GM19455 (cell line): ENCODE measurements at regions not wholly inside any gene's neighbourhood (a gene's known extent, or its start where the extent isn't known, plus 50 kb on each side); places are given as distances from the start of the nearest gene placed in this dataset.
"Not testable (repeated sequence)": the region's sequence is repeated elsewhere in the genome, so short reads cannot be mapped to it uniquely, and the experiment has no call there.

ENCODE experiments used
- ATAC-seq: cut with Tn5 transposase; IDR thresholded peaks from one replicate; pipeline ENCODE4 v1.9.1; 2021; ENCODE audit not compliant: unreplicated experiment

DNA sequence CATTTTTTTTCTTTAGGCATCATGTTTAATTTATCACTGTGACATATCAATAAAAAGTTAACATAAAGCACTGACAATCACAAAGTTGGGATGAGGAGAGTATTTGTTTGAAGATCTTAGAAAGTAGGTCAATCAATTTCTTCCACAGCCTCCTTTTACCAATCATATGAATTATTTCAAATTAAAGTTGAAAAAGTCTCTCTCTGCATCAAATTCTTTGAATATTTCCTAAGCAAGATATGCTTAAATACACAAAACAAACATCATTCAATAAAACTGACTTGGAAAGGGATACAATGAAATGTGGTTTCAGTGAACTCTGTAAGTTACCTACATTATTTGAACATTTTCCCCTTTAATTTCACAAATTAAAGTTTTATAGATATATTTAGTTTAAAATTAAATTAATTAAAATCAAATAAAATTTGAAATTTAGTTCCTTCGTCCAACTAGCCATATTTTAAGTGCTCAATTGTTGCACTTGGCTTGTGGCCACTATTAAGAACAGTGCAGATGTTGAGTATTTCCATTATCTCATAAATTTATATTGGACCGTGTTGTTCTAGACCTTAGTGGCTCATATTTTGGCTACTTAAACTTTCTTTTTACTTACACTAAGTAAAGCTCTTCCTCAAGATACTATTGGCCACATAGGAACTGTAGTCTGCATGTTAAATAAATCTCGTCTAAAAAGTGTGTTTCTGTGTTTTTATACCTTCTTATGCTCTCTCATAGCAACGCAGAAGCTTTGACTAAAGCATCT is 949.7 kb upstream of the NUDT12 start:
- no peak for ATAC-seq

DNA sequence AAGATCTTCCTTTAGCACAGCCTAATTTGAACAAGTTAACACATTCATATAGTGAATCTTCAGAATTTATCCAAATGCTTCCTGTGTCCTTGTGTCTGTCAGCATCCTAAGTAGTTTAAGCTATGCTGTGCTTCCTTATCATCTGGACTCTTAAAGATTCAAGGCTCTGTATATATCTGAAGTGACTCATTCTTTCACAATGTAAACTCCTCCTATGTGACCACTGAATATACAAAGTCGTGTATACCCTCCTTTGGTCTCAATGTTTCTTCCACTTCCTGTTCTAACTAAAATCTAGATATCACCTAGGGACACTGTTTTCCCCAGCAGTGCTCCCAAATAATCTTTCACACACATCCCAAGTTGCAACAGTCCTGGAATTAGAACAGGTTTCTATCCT is 935.7 kb upstream of the NUDT12 start:
- no peak for ATAC-seq

DNA sequence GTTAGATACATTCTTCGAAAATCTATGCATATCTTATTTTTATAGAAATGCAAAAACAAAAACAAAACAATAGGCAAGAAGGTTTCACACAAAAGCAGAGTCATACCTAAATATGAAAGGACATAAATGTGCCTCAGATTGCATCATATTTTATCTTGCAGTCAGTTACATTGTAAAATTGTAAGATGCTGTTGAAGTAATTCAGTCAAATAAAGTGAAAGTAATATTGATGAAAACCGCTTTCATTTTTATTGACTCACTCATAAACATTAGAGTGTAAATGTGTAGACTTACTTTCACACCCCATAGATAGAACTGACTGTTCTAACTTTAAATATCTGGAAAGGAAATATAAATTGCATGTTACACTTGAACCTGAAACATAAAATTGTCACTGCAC is 931.5 kb upstream of the NUDT12 start:
- no peak for ATAC-seq

DNA sequence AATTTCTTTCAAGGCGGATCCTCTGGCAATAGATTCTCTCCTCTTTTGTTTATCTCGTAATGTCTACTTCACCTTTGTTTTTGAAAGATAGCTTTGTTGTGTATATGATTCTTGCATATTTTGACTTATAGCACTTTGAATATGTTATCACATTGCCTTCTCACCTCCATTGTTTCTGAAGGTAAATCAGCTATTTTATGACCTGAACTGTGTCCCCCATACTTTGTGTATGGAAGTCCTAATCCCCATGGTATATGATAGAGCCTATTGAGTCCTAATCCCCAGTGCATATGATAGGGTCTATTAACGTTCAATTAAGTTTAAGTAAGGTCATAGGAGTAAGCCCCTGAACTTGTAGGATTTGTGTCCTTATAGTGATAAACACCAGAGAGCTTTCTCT is 910.2 kb upstream of the NUDT12 start:
- no peak for ATAC-seq

DNA sequence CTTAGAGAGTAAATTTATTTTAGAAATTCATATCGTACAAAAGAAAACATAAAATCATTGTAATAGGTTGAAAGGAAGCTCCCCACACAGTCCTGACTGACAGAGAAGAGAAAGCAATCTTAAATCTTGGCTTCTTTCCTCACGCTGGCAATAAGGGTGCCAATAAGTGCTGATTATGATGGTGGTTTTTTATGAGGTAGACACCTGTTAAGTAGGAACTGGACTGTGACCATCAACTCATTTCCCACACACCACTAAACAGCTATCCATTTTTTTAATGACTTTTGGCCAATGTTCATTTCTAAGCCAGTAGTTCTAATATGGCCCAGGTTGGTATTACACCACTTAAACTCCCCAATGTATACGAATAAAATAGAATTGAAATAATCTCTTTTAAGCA is 893.5 kb upstream of the NUDT12 start:
- ATAC-seq: no peak

DNA sequence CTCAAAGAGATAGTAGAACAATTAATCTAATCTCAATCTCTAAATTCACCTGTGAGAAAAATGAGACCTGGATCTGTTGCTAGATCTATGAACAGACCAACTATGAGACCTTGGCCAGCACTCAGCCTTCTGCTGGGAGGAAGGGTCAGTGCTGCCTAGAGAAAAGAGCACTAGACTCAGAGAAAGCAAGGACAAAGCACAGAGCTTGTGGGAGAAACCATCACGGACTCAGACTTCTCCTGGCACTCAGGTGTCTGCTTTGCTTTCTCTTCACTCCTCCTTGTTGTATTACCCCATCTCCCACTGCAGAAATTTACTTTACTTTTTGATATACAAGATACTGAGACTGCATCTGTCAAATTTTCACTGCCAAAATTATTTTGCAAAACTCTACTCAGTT is 890.0 kb upstream of the NUDT12 start:
- ATAC-seq: no peak

DNA sequence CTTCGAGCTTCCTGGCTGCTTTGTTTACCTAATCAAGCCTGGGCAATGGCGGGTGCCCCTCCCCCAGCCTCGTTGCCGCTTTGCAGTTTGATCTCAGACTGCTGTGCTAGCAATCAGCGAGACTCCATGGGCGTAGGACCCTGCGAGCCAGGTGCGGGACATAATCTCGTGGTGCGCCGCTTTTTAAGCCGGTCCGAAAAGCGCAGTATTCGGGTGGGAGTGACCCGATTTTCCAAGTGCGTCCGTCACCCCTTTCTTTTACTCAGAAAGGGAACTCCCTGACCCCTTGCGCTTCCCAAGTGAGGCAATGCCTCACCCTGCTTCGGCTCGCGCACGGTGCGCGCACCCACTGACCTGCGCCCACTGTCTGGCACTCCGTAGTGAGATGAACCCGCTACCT is 889.3 kb upstream of the NUDT12 start:
- ATAC-seq: not testable (repeated sequence)

DNA sequence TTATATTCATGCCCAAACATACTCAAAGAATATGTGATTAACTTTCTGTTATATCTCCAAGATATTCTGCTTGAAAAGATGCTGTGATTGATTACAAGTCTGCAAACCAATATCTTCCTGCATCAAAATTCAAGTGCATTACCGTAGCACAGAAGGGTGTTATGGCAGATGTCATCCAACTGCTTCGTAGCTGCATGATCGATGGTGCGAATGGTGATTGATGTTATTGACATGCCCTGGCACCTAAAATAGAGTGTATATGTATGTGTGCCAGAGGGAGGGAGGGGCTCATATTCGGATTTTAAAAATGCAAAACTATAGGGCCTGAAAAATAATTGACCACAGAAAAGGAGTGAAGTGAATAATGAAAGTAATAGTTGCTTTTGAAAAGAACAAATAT is 882.1 kb upstream of the NUDT12 start:
- ATAC-seq: no peak

DNA sequence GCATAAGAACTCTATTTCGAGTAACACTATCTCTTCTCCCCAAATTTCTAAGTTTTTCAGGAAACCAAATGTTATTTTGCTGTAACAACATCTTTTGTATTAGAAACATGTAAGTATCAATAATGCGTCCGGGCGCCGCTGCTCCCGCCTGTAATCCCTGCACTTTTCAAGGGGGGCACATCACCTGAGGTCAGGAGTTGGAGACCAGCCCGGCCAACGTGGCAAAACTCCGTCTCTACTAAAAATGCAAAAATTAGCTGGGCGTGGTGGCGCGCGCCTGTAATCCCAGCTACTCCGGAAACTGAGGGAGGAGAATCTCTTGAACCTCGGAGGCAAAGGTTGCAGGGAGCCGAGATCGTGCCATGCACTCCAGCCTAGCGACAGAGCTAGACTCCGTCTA is 881.1 kb upstream of the NUDT12 start:
- no peak for ATAC-seq

DNA sequence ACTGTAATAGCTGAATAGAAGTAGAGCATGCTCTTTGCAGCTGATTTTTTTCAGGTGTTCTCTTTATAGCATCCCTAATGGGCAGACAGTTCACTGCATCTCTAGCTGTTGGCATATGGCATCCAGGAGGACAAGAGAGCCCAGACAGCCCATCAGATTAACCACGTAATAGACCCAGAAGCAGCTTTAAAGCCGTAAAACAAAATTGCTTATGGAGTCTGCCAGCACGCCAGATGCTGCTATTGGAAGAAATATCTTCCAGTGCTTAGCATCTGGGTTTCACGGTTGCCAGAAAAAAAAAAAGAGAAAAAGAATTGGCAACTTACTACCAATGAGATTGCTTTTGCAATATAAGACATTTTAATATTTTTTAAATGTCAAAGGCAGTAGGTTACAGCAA is 869.4 kb upstream of the NUDT12 start:
- ATAC-seq: no peak

DNA sequence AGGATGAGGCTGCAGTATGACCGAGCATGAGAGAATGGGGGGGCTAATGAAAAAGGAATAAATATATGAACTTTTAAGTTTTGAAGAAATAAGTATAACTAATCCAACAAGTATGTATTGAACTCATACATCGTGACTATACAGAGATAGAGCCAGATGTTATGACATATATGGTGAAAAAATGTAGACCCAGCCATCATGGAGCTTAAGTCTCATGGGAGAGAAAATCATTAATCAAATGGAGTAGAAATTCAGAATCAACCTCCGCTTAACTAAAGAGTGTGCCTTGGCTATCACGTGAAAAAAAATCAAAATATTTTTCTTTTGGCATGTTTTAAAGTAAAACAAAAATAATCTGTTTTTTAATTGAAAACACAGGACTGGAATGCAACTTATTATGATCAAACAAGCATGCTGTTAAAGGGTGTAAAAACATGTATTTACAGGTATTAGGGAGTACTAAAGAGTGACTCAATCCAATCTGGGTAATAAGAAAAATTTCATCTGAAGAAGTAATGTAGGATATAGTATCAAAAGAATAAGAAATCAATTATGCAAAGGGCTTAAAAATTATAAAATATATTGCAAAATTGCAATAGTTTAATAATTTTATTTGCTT is 868.5 kb upstream of the NUDT12 start:
- no peak for ATAC-seq

DNA sequence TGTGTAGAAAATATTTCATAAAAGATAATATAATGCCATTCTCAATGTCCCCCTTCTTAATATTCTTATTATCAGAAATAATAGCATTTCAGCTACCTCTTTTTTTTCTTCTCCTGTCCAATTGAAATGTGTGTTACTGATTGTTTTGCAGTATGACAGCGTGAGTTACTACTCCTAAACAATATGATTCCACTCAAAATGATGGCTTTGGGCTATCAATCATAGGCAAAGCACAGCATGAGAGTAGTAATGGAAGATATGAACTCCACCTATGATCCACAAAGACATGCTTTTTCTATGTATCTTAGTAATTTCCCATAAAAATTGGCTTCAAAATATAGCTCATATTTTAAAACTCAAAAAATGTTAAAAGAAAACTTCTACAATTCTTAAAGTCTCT is 867.3 kb upstream of the NUDT12 start:
- ATAC-seq: no peak

DNA sequence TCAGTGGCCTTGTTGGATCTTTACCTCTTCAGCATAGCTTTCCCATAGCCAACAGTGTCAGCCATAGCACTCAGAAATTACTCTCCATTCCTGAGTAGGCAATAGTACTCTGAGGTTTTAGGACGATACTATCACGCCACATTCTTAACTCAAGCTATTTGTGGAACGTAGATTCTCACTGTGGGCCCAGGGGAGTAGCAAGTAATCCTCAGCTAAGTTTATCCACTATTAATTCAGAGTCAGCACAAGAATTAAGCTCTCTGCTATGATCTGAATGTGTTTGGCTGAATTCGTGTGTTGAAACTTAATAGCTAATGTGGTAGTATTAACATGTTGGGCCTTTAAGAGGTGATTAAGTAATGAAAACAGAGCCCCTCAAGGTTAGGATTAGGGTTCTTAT is 858.8 kb upstream of the NUDT12 start:
- ATAC-seq: no peak

DNA sequence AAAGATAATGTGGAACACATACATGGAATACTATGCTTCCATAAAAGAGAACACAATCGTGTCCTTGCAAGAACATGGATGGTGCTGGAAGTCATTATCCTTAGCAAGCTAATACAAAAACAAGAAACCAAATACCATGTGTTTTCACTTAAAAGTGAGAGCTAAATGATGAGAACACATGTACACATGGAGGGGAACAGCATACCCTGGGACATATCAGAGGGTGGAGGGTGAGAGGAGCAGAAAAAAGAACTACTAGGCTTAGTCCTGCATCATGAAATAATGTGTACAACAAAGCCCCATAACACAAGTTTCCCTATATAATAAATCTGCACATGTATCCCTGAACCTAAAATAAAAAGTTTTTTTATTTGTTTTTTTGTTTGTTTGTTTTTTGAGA is 855.5 kb upstream of the NUDT12 start:
- ATAC-seq: no peak

DNA sequence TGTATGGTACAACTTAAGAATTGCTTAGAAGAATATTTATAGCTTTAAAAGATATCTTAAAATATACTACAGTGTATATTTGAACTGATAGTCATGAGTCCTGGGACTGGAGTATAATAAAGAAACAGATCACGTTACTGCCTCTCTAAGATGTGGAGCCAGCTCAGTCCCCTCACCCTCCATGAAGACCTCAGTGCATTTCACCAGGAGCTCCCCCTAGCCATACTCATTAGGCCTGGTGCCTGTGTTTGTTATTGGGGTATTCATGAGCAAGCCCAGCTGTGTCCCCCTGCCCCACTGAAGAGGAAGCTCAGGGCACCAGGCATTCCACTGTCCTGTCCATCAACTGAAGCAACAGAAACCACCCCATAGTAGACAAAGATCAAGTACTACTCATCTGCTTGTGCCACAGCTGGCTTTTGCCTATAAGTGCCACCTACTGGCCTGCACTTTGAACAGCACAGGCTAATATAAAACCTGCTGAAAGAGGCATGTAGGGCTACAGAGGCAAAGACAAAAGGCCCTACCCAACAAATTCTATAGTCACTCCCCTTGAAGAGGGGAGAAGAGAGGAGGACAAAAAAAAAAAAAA is 850.2 kb upstream of the NUDT12 start:
- no peak for ATAC-seq

DNA sequence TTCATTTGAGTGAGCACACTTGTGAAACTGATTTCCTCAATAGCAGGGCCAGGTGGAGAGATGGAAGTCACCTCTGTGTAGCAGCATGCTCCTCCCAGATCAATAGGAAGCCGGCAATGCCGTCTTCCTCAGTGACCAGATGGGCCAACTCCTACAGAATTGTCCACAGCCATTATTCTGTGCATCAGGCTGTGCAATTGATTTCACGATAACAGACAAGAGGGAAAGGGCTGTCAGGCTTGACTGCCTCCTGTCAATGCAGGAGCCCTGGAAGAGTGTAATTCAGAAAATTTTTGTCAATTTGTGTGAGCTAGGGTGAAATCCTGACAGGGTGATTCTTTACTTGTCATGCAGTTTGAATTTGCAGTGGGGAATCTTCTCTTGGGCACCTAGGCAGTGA is 838.4 kb upstream of the NUDT12 start:
- ATAC-seq: no peak

DNA sequence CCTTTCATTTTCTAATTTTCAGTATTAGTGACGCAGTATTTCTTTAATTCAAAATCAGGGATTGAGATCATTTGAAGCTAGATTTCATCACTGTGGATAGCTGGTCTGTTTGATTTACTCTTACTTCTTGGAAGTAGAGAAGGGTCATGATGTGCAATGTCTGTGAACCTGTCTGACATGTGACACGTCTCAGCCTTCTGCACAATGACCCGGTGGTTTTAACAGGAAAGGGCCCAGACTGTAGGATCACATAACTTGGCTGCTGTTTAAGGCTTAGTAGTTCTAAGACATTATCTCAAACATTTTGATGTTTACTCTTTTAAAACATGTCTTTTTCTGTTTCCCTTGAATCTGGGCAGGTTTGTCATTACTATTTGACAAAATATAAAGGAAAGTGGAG is 823.3 kb upstream of the NUDT12 start:
- ATAC-seq: no peak

DNA sequence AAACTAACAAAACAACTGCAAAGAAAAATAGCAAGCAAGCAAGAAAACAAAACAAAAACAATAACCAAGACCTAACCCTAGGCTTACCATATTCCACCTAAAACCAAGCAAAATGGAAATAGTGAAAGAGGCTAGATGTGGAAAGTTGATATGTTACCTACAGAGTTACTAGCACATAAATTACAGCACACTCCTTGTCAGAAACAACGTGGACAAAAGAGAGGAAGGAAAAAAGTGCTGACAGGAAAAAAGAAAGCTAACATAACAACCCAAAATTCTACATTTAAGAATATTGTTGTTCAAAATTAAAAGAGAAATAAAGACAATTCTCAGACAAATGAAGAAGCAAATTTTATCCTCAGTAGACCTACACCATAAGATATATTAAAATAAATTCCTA is 812.8 kb upstream of the NUDT12 start:
- no peak for ATAC-seq

DNA sequence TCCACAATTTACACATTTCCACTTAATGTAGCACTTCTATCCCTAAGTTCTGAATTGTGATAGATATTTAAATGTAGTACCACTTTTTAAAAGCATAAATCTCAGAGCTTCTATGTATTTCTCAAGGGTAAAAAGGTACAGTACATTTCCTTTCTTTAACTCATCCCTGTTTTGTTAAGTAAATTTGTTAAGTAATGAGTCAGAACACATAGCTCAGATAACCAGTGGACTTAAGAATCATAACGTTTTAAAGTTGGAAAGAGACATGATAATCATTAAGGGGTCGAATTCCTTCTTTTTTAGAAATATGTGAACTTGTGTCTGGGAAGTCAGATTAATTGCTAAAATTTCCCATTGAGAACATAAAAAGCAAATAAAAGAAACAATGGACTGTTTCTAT is 810.2 kb upstream of the NUDT12 start:
- no peak for ATAC-seq

DNA sequence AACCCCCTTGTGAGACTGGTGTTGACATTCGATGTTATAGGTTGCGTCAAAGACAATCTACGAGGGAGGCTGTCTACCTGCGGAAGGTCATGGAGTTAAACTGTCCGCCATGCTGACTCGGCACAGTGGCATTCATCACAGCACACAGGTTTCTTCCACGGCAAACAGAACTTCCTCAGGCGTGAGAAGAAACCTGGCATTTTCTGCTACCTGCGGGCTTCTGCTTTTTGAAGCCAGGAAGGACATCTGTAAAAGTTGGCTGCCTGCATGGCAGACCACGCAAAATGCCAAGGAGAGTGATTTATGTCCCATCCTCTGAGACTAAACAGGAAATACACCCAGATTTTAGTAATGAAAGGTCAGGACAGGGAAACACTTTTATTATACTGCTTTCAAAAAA is 809.8 kb upstream of the NUDT12 start:
- ATAC-seq: no peak

DNA sequence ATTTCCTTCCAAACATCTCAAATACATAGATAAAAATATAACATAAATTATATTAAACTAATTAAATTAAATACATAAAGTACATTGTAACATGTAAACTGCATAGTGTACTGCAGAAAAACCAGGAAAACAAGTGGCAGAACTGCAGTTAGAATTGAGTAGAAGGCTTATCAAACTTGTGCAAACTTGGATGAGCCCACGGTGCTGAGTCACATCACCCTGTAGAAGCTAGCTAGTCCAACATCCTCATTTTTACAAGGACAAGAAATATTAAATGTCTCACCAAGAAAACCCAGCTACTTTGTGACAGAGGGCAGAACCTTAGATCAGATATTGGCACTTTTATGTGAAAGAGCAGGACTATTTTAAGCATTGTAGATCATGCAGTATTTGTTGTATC is 807.9 kb upstream of the NUDT12 start:
- no peak for ATAC-seq

DNA sequence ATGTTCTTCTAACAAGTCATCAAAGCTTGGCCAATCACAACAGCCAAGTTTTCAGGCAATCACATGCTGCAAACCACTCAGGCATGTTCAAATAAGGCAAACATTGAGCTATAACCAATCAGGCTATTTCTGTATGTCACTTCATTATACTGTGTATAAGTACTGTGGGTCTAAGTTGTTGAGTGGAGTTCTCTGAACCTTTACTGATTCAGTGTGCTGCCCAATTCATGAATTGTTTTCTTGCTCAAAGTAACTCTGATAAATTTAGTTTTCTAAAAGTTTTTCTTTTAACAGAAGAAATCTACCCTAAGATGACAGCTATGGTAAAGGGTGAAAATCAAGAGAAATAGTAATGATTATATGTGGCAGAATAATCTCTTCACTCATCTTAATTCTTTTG is 805.4 kb upstream of the NUDT12 start:
- ATAC-seq: no peak

DNA sequence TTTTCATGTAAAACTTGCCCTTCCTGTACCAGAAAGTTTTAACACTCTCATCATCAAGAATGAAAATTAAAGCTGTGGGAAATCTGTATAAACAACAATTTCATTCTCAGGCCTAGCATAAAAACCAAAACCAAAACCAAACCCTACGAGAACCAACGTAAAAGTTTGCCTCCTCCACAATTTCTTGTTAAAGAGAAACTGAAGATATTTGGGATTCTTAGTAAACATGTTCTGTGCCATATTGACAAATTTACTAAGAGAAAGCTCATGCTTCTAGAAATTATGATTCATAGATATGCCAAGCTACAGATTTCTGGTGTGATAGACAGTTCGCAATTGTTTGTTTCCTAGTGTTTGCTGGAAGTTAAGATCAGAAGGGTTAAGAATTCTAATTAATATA is 801.0 kb upstream of the NUDT12 start:
- ATAC-seq: no peak
